Testis (tissue), 2 donors: ENCODE measurements at regions not wholly inside any gene's neighbourhood (a gene's known extent, or its start where the extent isn't known, plus 50 kb on each side); places are given as distances from the start of the nearest gene placed in this dataset.

Experiments
- POLR2A ChIP-seq: fragments of 450-650 bp; IDR thresholded peaks from one replicate; pipeline ENCODE4 v1.6.1; 2017; ENCODE audit warnings: antibody characterized with exemption, mild to moderate bottlenecking, moderate library complexity
- TF ChIP-seq, protein P1 (sequence below), 3 experiments: fragments of 450-650 bp in 2 of 3; fragments of 200-600 bp in 1 of 3; sonication (generic) in 1 of 3; IDR thresholded peaks; one replicate each; pipeline ENCODE4 v1.5.1; 2016 to 2019; ENCODE audit warnings: antibody characterized with exemption in 3 of 3, mild to moderate bottlenecking in 2 of 3, moderate library complexity in 1 of 3

- no peak for TF ChIP-seq POLR2A
- TF ChIP-seq, protein P1, sequence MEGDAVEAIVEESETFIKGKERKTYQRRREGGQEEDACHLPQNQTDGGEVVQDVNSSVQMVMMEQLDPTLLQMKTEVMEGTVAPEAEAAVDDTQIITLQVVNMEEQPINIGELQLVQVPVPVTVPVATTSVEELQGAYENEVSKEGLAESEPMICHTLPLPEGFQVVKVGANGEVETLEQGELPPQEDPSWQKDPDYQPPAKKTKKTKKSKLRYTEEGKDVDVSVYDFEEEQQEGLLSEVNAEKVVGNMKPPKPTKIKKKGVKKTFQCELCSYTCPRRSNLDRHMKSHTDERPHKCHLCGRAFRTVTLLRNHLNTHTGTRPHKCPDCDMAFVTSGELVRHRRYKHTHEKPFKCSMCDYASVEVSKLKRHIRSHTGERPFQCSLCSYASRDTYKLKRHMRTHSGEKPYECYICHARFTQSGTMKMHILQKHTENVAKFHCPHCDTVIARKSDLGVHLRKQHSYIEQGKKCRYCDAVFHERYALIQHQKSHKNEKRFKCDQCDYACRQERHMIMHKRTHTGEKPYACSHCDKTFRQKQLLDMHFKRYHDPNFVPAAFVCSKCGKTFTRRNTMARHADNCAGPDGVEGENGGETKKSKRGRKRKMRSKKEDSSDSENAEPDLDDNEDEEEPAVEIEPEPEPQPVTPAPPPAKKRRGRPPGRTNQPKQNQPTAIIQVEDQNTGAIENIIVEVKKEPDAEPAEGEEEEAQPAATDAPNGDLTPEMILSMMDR (IDR thresholded peaks at IDR 0.05): no peak
Observed at GRCh38 chr10:9848981-9849380, 1168.7 kb upstream of the CELF2 start.
